ENCODE measurements at regions not wholly inside any gene's neighbourhood (a gene's known extent, or its start where the extent isn't known, plus 50 kb on each side); places are given as distances from the start of the nearest gene placed in this dataset.

DNA sequence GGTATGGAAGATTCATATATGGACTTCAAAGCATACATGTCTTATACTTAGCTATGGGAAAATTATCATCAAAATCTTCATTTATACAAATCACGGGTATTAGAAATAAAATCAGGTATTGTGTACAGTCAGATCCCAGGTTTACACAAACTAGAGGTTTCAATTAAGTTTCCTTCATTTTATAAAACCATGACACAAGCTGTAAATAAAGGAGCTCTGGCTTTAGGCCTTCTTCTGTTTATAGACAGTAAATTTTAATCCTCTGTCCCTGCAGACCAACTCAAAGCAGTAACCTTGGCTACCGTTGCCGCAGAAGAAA, 68.8 kb upstream of the CHD2 start:
- TF ChIP-seq, protein P1, sequence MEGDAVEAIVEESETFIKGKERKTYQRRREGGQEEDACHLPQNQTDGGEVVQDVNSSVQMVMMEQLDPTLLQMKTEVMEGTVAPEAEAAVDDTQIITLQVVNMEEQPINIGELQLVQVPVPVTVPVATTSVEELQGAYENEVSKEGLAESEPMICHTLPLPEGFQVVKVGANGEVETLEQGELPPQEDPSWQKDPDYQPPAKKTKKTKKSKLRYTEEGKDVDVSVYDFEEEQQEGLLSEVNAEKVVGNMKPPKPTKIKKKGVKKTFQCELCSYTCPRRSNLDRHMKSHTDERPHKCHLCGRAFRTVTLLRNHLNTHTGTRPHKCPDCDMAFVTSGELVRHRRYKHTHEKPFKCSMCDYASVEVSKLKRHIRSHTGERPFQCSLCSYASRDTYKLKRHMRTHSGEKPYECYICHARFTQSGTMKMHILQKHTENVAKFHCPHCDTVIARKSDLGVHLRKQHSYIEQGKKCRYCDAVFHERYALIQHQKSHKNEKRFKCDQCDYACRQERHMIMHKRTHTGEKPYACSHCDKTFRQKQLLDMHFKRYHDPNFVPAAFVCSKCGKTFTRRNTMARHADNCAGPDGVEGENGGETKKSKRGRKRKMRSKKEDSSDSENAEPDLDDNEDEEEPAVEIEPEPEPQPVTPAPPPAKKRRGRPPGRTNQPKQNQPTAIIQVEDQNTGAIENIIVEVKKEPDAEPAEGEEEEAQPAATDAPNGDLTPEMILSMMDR (IDR thresholded peaks at IDR 0.05; ENCODE audit: low read depth, low read length, poor library complexity, severe bottlenecking): no peak
- TF ChIP-seq EZH2phosphoT487 (IDR thresholded peaks at IDR 0.05; ENCODE audit: borderline replicate concordance, low read length): no peak

All from DOHH2 (cell line).